ENCODE measurements at regions not wholly inside any gene's neighbourhood (a gene's known extent, or its start where the extent isn't known, plus 50 kb on each side); places are given as distances from the start of the nearest gene placed in this dataset.

DNA sequence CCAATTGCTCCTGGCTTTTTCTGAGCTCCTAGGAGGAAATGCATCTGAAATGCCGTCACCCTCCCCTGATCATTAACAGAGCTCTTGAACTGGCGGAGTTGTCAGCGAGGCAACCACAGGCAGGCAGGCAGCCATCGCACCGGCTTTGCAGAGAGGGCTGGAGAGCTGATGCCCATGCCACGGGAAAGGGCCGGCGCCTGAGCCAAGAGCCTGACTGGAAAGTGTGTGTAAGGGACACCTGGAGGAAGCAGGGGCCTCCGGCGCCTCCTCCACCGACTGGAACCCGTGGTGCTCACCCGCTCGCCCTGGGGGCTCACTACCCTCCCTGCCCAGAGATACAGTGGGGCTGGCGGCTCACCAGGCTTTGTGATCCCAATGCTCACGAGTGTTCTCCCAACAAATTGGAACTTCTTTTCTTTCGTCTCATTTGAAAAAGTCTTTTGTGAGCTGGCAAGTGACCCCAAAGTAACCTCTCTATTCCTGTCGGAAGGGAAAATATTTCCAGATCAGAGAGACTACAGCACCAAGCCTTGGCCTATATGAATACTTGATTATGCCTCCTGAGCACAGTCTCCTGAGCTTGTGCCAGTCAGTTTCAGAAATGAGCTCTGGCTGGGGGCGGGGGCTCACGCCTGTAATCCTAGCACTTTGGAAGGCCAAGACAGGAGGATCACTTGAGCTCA lies 97.7 kb upstream of the SLC25A33 start:
- TF ChIP-seq, protein P1, sequence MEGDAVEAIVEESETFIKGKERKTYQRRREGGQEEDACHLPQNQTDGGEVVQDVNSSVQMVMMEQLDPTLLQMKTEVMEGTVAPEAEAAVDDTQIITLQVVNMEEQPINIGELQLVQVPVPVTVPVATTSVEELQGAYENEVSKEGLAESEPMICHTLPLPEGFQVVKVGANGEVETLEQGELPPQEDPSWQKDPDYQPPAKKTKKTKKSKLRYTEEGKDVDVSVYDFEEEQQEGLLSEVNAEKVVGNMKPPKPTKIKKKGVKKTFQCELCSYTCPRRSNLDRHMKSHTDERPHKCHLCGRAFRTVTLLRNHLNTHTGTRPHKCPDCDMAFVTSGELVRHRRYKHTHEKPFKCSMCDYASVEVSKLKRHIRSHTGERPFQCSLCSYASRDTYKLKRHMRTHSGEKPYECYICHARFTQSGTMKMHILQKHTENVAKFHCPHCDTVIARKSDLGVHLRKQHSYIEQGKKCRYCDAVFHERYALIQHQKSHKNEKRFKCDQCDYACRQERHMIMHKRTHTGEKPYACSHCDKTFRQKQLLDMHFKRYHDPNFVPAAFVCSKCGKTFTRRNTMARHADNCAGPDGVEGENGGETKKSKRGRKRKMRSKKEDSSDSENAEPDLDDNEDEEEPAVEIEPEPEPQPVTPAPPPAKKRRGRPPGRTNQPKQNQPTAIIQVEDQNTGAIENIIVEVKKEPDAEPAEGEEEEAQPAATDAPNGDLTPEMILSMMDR (IDR thresholded peaks at IDR 0.05) = no peak
- peak in 1 of 2 donors; percentile 32 for TF ChIP-seq POLR2A (IDR thresholded peaks at IDR 0.05)

Data from thyroid gland (tissue), 4 donors.